SK-N-SH (cell line): ENCODE measurements at regions not wholly inside any gene's neighbourhood (a gene's known extent, or its start where the extent isn't known, plus 50 kb on each side); places are given as distances from the start of the nearest gene placed in this dataset.

Source experiments
- CTCF ChIA-PET: fragments of 300-600, 350-600 bp; formaldehyde crosslinking; extraction: SDS; loops from one replicate; lab custom pipeline; 2021; lab: Yijun Ruan, JAX
- POLR2A ChIA-PET: fragments of 350-600 bp; sonication (Branson Sonifier 250); formaldehyde crosslinking; extraction: SDS; loops from one replicate; lab custom pipeline; 2020; ENCODE audit warnings: antibody characterized with exemption, inconsistent platforms; lab: Yijun Ruan, JAX
- DNase-seq: peaks from one replicate; pipeline ENCODE4 v3.0.0; 2012
- H2AFZ ChIP-seq: fragments of 200-600 bp; sonication (generic); 2 replicates; pipeline ENCODE4 v1.8.1; 2016; ENCODE audit warnings: antibody characterized with exemption, mild to moderate bottlenecking, low read depth
- H3F3A ChIP-seq: fragments of 200-600 bp; sonication (generic); replicated peaks from 2 replicates; pipeline ENCODE3; 2016; ENCODE audit warnings: antibody characterized with exemption, mild to moderate bottlenecking; ENCODE audit not compliant: insufficient read depth
- H3K27ac ChIP-seq, 2 experiments: fragments of 200-500 bp in 1 of 2; fragments of 200-600 bp in 1 of 2; sonication (Bioruptor generic) in 1 of 2; sonication (generic), shearing (Covaris generic) in 1 of 2; 2 replicates each; pipeline versions ENCODE4 v1.5.1 to v1.6.1; 2014 to 2016; ENCODE audit warnings: low read depth in 2 of 2, inconsistent platforms in 1 of 2, low read length in 1 of 2, mild to moderate bottlenecking in 1 of 2, mixed read lengths in 1 of 2
- H3K27me3 ChIP-seq: fragments of 200-600 bp; sonication (generic), shearing (Covaris generic); 2 replicates; pipeline ENCODE4 v1.6.1; 2016; ENCODE audit warnings: mixed run types; ENCODE audit not compliant: insufficient read depth
- H3K36me3 ChIP-seq, 2 experiments: fragments of 200-500 bp in 1 of 2; fragments of 200-600 bp in 1 of 2; sonication (Bioruptor generic) in 1 of 2; sonication (generic) in 1 of 2; replicated peaks in 1 of 2; 2 replicates each; pipeline versions ENCODE3 to v1.5.1; 2014 to 2016; ENCODE audit warnings: low read length in 1 of 2, mild to moderate bottlenecking in 1 of 2; ENCODE audit not compliant: insufficient read depth in 2 of 2, control insufficient read depth in 1 of 2
- H3K4me1 ChIP-seq, 2 experiments: fragments of 200-500 bp in 1 of 2; fragments of 200-600 bp in 1 of 2; sonication (Bioruptor generic) in 1 of 2; sonication (generic), shearing (Covaris generic) in 1 of 2; 2 replicates each; pipeline versions ENCODE4 v1.5.1 to v1.6.1; 2014 to 2016; ENCODE audit warnings: low read depth in 1 of 2, low read length in 1 of 2, mixed run types in 1 of 2; ENCODE audit not compliant: insufficient read depth in 2 of 2, control insufficient read depth in 1 of 2
- H3K4me2 ChIP-seq: fragments of 200-600 bp; sonication (generic), shearing (Covaris generic); 2 replicates; pipeline ENCODE4 v1.6.1; 2017; ENCODE audit warnings: mixed run types
- H3K4me3 ChIP-seq, 2 experiments: fragments of 200-500 bp in 1 of 2; fragments of 200-600 bp in 1 of 2; sonication (Bioruptor generic) in 1 of 2; sonication (generic), shearing (Covaris generic) in 1 of 2; 2 replicates each; pipeline versions ENCODE4 v1.5.1 to v1.8.1; 2014 to 2016; ENCODE audit warnings: low read depth in 2 of 2, inconsistent platforms in 1 of 2, low read length in 1 of 2, mild to moderate bottlenecking in 1 of 2, mixed read lengths in 1 of 2, moderate library complexity in 1 of 2
- H3K79me2 ChIP-seq: fragments of 200-600 bp; sonication (generic); 2 replicates; pipeline ENCODE4 v1.8.1; 2017; ENCODE audit warnings: mild to moderate bottlenecking; ENCODE audit not compliant: insufficient read depth
- H3K9ac ChIP-seq: fragments of 200-600 bp; sonication (generic); 2 replicates; pipeline ENCODE4 v1.6.1; 2017; ENCODE audit warnings: mixed run types
- H3K9me2 ChIP-seq: fragments of 200-600 bp; sonication (generic); 2 replicates; pipeline ENCODE4 v1.6.1; 2017; ENCODE audit warnings: mixed run types
- H3K9me3 ChIP-seq: fragments of 200-600 bp; sonication (generic); 2 replicates; pipeline ENCODE4 v1.6.1; 2017; ENCODE audit warnings: mixed run types, mild to moderate bottlenecking, moderate library complexity
- H4K20me1 ChIP-seq: fragments of 200-600 bp; sonication (generic); 2 replicates; pipeline ENCODE4 v1.6.1; 2017; ENCODE audit warnings: mild to moderate bottlenecking, mixed run types; ENCODE audit not compliant: insufficient read depth
- CTCF ChIP-seq: fragments of 200-600 bp; sonication (generic); IDR thresholded peaks from 2 replicates; pipeline ENCODE4 v1.6.1; 2017; ENCODE audit warnings: antibody characterized with exemption, mild to moderate bottlenecking, moderate library complexity
- FOXM1 ChIP-seq: IDR thresholded peaks from 2 replicates; pipeline ENCODE4 v1.4.0; 2012; ENCODE audit warnings: low read depth, mild to moderate bottlenecking
- GATA2 ChIP-seq: sonication (generic); formaldehyde crosslinking; IDR thresholded peaks from 2 replicates; pipeline ENCODE4 v1.5.0; 2020; ENCODE audit warnings: mild to moderate bottlenecking, missing genetic modification reagents
- MAX ChIP-seq: IDR thresholded peaks from 2 replicates; pipeline ENCODE4 v1.4.0; 2012; ENCODE audit warnings: low read depth
- NFIC ChIP-seq: IDR thresholded peaks from 2 replicates; pipeline ENCODE4 v1.4.0; 2012; ENCODE audit warnings: borderline replicate concordance
- NRF1 ChIP-seq: IDR thresholded peaks from 2 replicates; pipeline ENCODE4 v1.6.1; 2012; ENCODE audit warnings: low read depth, mild to moderate bottlenecking, low read length
- POLR2AphosphoS5 ChIP-seq: IDR thresholded peaks from 2 replicates; pipeline ENCODE4 v1.6.1; 2012; ENCODE audit warnings: low read depth, low read length
- RAD21 ChIP-seq: IDR thresholded peaks from 2 replicates; pipeline ENCODE4 v1.6.1; 2012; ENCODE audit warnings: mild to moderate bottlenecking, low read length
- RFX5 ChIP-seq: IDR thresholded peaks from 2 replicates; pipeline ENCODE4 v1.6.1; 2012; ENCODE audit warnings: mild to moderate bottlenecking, improper control_type of control experiment, low read length
- ZBTB33 ChIP-seq: IDR thresholded peaks from 2 replicates; pipeline ENCODE4 v1.4.0; 2012; ENCODE audit warnings: low read depth, borderline replicate concordance
- WGBS: methylation state at CpG from one replicate; pipeline ENCODE4 v1.1.6; 2017; ENCODE audit warnings: low lambda C conversion rate; 5-methylcytosine and 5-hydroxymethylcytosine counted together
- TF ChIP-seq, protein P1 (sequence below): IDR thresholded peaks from 2 replicates; pipeline ENCODE4 v1.4.0; 2012; ENCODE audit warnings: low read depth, borderline replicate concordance
- TF ChIP-seq, protein P2 (sequence below): IDR thresholded peaks from 2 replicates; pipeline ENCODE4; 2012

- CTCF ChIA-PET, result interaction anchor here (0.9 to 7.5 kb wide), 9 partner anchors 21 to 487 kb away, joined by 3 to 161 read pairs (median 7); no protein-coding TSS in a partner anchor
These were observed 95.6 kb upstream of the NOL4 start for GRCh38 chr18:34320267-34320666.

More at GRCh38 chr18:34320267-34320666, 95.6 kb upstream of the NOL4 start:
- Histone ChIP-seq H3K27me3 (no peaks in the 10 kb centered on the region), H3F3A (no peaks in the 10 kb centered on the region), H3K9me3 (no peaks in the 10 kb centered on the region), H3K9ac (no peak overlapping the region), H3K9me2 (no peaks in the 10 kb centered on the region), H3K4me2 (no peak overlapping the region)
- DNase-seq, result no peak
- 26% methylated on average over 2 of the region's 2 CpGs for WGBS
- TF ChIP-seq NFIC (no peak), POLR2AphosphoS5 (no peak), CTCF (no peak), NRF1 (no peak), ZBTB33 (no peak), RFX5 (no peak), MAX (no peak), RAD21 (no peak), FOXM1 (no peak), GATA2 (CRISPR knock-in tag) (no peak)
- TF ChIP-seq, protein P1, sequence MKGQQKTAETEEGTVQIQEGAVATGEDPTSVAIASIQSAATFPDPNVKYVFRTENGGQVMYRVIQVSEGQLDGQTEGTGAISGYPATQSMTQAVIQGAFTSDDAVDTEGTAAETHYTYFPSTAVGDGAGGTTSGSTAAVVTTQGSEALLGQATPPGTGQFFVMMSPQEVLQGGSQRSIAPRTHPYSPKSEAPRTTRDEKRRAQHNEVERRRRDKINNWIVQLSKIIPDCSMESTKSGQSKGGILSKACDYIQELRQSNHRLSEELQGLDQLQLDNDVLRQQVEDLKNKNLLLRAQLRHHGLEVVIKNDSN, result no peak
- TF ChIP-seq, protein P2, sequence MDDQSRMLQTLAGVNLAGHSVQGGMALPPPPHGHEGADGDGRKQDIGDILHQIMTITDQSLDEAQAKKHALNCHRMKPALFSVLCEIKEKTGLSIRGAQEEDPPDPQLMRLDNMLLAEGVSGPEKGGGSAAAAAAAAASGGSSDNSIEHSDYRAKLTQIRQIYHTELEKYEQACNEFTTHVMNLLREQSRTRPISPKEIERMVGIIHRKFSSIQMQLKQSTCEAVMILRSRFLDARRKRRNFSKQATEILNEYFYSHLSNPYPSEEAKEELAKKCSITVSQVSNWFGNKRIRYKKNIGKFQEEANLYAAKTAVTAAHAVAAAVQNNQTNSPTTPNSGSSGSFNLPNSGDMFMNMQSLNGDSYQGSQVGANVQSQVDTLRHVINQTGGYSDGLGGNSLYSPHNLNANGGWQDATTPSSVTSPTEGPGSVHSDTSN, result no peak
- TF ChIP-seq, all 33 proteins: peak for 0
- H3K79me2 ChIP-seq, result no peaks in the 10 kb centered on the region
- no peak overlapping the region for H3K4me3 ChIP-seq
- H3K4me1 ChIP-seq, result peaks cover 0 to 3% of the 10 kb centered on the region in 2 experiments; a peak in 2 of 4 replicates
- H3K36me3 ChIP-seq, result no peaks in the 10 kb centered on the region
- H3K27ac ChIP-seq, result no peak overlapping the region
- POLR2A ChIA-PET, result interaction anchor here (0.7 kb wide), 1 partner anchor 189 kb away, joined by 4 read pairs; no protein-coding TSS in a partner anchor
- no peak overlapping the region for H2AFZ ChIP-seq
- no peaks in the 10 kb centered on the region for H4K20me1 ChIP-seq
